ENCODE measurements at regions not wholly inside any gene's neighbourhood (a gene's known extent, or its start where the extent isn't known, plus 50 kb on each side); places are given as distances from the start of the nearest gene placed in this dataset.
"Not testable (repeated sequence)": the region's sequence is repeated elsewhere in the genome, so short reads cannot be mapped to it uniquely, and the experiment has no call there.

DNA sequence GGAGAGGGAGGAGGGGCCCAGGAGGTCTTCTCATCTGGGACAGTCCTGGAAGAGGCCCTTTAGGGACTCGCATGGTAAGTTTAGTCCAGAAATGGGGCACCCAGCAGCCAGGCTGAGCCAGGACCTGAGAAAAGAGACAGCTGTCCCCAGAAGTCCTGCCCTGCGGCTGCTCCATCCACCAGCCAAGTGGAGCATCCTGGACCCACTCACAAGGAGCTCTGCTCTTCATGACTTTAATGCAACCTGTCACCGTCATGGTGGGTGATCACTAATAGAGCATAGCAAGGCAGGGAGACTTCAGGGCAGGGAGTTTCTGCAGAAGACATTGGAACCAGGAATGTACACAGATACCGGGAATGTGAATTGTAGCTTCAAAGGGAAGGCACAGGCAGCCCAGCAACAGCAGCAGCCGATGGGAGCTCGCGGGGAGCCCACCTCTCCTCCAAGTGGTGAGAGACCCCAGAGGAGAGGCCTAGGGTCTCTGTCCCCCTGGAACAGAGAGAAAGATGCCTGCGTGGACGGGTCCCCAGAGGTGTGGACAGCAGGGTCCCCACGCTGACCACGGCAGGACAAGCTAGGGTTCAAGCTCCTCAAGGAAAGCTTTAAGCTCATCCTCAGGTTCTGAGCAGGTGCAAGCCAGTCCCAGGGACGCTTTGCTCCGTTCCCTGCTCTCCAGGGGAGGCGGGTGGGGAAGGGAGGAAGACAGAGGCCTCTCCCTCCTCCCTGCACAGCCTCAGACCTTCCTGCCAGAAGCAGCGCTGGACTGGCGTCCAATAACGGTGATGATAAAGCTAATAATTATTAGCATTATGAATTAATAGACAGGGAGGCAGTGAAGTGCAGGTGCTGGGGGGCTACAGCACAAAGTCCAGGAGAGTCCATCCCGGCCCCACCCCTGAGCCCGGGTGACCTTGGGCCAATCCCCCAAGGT lies 335.3 kb downstream of the ADGRD1 start:
- not testable (repeated sequence) for DNase-seq

DNA sequence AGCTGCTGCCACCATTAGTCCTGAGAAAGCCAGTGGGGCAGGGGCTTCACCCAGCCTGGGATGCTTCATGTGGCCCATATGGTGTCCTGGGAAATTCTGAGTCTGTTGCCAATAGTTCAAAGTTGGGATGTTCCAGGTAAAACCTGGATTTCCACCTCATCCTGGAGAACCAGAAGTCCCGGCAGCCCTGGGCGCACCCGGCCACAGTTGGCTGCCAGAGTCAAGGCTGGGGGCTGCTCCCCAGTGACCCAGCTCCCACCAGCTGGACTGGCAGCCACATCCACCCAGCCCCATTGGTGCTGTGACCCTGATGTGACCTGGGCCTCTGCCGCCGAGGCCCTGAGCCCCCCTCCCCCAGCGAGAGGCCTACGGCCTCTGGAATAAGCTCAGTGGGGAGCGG lies 336.1 kb downstream of the ADGRD1 start:
- not testable (repeated sequence) for DNase-seq

DNA sequence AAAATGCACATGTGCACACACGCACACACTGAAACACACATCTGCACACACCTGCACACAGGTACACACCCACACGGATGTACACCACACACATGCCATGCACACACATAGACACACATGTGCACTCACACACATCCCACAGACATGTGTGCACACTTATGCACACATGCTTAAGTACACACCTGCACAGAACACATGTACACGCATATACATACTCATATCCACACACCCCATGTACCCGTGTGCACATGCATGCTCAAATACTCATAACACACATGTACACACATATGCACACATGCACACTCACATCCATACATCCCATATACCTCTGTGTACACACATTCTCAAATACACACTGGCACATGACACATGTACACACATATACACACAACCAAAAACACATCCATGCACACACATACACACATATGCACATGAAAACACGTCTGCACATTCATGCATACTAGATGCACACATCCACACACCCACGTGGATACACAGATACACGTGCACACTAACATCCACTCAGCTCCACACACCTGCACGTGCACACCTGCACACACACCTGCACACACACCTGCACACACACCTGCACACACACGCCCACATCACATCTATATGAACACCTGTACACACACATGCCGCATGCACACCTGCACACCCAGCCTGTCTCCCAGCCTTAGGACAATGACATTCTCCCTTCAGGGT lies 336.7 kb downstream of the ADGRD1 start:
- no peak for DNase-seq

DNA sequence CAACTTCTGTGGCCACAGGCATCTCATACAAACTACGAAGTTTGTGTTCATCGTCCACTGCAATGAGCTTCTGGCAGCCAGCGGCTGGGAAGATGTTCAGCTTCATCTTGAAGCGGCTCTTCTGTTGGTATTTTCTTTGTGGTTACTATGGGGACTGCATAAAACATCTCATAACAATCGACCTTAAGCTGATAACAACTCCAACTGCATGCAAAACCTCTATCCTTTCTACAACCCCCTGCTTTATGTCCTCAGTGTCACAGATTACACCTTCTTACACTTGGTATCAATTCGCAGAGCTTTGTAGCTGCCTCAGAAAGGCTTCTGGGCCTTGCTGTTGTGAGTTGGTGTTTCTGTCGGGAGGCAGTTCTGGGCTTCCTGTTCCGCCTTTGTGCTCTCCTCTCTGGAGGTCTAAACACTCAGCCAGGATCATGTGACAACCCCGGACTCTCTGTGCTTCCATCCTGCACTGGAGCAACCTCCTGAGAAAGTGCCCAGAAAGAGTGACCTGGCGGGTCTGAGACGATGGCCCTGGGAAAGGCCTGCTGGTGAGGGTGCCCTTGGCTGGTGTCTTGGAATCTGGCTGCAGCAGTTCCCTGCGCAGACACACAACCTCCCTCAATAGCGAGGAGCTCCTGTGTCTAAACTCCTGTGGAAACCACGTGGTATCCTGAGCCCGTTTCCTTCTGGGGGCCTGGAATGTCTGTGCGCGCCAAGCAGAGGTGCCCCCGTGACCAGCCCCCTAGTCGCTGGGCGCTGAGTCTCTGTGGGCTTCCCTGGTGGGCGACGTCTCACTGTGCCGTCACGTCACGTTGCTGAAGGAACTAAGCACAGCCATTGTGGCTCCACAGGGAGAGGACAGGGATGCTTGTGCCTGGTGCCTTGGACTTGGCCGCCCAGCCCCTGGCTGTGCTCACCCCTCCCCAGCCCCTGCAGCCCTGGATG lies 339.6 kb downstream of the ADGRD1 start:
- not testable (repeated sequence) for DNase-seq

DNA sequence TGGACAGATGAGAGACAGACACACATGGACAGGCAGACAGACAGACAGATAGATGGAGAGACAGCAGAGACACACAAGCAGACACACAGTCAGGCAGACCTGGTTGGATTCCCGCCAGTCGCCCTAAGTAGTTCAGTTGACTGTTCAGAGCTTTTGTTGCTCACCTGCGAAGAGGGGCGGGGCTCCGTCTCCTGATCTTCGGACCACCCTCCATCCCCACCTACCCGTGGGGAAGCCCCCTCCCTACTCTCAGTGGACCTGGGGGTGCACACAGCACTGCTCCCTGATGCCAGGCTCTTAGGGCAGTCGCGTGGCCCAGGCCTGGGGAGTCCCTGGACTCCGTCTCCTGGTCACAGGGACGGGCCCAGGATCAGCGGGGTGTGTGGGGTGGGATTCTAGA lies 341.0 kb downstream of the ADGRD1 start:
- DNase-seq: not testable (repeated sequence)

DNA sequence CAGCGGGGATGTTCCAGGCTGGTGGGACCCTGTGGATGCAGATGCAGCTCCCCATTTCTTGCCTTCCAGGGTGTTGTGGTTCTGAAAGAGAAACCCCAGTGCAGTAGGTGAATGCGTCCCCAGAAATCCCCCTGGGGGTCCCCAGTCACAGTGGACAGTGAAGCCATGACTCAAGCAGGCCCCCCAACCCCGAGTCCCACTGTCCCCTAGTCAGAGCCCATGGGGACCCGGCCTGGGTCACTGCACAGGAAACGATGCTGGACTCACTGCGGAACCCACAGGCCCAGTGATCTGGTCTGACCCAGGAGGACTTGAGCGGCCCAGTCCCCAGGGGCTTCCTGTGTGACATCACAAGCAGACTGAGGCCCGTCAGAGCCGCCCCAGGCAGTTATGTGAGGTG lies 341.4 kb downstream of the ADGRD1 start:
- not testable (repeated sequence) for DNase-seq

DNA sequence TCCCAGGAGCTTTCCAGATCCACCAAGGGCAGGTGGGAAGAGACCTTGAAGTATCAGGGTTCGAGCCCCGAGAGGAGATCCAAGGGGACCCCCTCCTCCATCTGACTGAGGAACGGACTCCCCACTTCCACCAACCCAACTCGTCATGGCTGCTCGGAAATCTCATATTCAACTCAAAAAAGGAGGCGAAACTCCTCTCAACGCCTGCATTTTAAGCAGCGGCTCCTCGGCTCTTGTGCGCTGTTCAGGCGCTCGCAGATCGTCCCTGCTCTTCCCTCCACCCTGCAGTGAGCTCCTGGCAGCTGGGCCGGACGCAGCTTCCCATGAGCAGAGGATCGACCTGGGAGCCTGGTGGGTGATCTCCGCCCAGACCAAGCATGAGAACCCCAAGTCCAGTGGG lies 341.9 kb downstream of the ADGRD1 start:
- not testable (repeated sequence) for DNase-seq

DNA sequence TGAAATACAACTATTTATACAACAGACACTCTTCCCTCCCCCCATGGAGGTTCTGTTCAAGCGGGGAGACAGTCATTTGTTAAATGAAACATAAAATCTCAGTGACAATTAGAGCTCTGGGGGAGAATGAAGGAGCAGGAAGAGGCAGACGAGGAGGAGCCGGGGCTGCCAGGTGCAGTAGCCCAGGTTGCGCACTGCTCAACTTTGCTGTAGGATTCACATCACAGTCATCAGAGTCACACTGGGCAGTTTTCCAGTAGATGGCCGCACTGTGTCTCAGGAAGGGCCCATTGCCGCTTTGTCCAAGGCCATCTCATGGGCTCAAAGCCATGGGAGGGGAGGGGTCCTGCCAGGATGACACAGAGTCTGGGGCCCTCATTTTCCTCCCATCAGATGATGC lies 342.4 kb downstream of the ADGRD1 start:
- DNase-seq: not testable (repeated sequence)

DNA sequence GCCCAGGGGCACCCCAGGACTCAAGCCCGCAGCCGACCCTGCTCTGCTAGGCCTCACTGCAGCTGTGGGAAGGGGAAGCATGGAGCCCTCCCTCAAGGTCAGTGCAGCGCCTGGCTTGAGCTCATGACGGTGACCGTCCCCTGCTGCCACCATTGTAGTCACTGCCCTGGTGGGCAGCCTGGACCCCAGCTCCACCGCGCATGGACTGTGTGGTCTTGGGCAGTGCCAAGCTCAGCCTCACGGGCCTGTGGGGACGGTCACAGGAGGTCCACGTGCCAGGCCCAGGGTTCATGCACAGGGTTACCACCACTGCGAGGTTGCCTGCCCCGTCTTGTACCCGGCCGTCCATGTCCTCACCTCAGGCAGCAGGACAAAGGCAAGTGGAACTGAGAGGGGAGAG lies 342.9 kb downstream of the ADGRD1 start:
- not testable (repeated sequence) for DNase-seq

DNA sequence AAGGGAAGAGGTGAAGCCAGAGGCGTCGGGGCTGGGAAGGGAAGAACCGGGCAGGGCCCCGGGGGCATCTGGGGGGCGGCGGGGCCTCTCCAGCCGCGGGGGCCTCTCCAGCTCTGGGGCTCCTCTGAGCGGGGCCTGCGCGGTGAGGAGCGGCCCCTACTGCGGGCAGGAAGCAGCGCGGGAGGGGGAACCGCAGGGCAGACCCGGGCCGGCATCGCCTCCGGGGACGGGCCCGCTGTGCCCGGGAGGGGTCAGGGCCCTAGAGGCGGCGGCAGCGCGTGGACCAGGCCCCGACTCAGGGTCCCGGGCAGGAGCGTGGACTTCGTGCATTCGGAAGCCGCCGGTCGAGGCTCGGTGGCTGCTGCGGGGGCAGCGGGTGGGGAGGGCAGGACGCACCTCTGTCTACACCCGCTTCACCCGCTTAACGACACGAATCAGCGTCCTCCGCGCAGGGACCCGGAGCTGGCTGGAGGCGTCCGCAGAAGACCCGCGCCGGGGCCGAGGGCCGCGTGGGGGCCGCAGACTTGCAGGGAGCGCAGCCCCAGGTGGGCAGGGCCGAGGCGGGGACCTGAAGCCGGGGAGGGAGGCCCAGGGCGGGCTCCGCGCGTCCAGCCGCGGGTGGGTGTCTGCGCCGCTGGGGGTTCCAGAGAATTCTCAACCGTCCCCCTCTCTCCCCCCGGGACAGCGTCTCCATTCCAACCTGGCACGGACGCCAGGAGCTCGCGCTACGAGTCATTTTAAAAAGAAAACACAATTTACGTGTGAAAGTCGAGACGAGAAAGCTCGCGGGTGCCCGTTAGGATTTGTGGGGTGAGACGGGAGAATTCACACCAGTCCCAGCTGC lies 345.0 kb downstream of the ADGRD1 start:
- DNase-seq: not testable (repeated sequence)

DNA sequence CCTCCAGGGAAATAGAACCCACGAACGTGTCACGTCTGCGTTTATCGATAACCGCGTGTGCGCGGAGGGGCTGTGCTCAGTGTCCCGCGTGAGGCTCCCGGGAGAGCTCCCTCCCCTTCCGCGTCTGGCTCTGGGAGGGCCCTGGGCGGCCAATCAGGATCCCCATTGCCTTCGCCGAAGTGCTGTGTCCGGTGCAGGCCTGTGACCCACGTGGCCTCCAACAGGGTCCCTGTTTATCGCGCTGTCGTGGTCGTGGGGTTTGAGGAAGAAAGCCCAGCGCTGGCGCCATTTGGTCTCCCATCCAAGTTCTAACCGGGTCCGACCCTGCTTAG lies 345.6 kb downstream of the ADGRD1 start:
- not testable (repeated sequence) for DNase-seq

DNA sequence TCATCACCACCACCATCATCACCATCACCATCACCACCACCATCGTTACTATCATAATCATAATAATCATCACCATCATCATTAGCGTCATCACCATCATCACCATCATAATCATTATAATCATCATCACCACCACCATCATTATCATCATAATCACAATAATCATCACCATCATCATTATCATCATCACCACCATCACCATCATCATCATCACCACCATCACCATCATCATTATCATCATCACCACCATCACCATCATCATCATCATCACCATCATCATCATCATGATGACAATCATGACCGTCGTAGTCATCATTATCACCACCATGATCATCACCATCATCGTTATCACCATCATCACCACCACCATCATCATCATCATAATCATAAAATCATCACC lies 349.9 kb downstream of the ADGRD1 start:
- not testable (repeated sequence) for DNase-seq

DNA sequence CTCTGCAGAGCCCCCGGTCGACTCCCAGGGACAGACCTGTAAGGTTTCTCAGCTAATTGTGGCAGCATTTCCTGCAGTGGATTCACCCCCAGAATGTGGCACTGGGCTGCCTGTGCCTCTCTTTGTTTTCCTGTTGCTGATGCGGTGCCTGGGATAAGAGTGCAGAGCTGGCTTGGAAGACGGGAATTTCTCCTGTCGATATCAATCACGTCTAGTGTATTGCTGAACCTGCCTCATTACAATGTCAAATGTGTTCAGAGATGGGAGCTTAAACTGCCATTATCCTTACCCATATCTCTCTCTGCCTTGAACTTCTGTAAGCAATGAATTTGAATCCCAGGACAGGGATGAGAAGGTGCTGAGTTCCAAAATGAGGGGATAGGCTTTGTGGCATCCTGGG lies 350.9 kb downstream of the ADGRD1 start:
- DNase-seq: not testable (repeated sequence)

DNA sequence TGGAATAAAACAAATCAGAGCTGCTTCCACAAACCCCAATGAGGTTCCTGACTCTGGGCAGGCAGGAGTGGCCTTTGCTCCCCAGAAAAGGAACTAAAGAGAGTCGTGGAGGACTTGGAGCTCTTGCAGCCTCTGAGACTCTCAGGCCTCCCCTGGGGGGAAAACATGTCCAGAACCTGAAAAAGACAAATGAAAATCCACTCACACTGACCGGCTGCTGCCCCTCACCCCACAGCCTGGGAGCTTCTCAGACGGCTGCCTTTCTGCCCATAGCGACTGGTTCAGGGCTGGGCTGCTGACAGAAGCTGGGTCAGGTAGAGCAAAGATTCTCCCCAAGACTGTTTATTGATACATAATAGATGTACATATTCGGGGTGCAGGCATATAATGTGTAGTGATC lies 356.0 kb downstream of the ADGRD1 start:
- no peak for DNase-seq

DNA sequence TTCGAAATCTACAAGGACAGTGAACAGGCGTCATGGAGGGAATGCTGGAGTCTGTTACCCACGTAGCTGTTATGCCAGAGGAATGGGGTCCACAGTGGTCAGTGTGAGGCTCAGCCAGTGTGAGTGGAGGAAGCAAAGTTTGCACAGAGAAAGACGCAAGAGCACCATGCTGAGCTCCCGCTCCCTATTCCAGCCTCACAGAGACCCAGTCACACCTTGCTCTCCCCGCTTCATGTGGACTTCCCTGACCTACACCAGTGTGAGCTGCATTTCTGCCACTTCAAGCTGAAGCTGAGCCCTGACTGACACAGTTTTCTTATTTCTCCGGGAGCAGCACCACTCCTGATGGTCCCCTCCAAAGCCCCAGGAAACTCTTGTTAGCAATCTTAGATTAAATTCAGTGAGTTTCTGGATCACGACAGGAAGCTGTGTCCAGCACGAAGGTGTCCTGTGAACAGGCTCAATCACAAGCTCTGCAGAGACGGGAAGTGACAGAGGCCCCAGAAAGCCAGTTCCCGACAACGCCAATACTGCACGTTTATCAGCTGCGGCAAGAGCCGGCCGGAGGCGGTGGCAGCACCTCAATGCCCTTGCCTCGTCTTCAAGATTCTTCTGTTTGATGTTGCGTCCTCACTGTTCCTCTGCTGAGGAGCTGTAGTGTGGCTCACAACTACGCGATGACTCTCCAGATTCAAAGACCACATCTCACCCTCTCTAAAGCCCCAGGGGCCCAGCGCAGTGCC lies 356.7 kb downstream of the ADGRD1 start:
- DNase-seq: not testable (repeated sequence)

DNA sequence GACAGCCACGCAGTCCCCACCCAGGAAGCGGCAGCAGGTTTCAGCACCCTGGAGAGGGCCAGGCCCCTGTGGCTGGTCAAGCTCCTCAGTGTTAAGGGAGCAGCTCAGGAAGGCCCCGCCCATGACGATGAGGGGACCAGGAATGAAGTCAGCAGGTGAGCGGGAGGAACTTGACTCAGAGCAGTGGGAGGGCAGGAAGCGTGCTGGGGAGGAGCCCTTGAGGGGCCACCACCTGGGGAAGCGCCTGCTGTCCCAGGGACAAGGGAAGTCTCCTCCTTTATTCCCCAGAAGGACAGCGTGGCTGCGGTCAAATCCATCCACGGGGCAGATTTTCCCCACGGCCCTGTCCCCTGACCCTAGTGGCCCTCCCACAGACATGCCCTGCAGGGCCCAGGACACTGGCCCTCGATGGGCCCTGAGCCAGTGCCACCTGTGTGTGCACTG lies 357.6 kb downstream of the ADGRD1 start:
- not testable (repeated sequence) for DNase-seq

DNA sequence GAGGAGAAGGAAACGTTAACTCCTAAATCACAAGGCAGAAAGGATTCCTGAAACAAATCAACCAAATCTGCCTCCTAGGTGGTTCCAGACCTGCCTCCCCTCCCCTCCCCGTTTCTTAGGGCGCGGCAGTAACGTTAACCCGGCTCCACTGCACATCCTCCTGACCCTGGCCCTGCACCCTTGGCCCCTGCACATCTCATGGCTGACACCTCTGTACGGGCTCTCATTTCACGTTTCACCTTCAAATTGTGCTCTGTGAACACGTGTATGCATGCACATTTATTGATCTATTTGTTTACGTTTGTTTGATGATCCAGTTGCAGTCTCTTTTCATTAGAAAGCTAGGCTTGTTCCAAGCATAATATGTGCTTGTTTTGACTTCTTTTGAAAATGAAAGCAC lies 358.1 kb downstream of the ADGRD1 start:
- DNase-seq: no peak

DNA sequence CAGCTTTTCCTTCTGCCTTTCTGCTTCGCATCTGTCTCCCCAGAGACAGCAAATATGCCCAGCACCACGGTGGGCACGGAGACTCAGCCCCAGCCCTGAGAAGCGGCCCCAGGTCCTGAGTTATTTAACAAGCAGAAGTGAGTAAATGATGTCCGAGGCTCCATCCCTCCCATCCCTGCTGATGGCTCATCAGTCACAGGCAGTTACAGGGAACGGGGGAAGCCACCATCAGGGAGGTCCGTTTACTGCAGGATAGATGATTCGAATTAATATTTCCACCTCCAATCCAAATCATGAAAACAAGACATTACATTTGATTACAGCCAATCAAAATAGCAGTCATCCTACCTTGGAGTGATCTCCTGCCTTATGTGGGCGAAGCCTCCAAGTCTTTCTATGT lies 358.7 kb downstream of the ADGRD1 start:
- not testable (repeated sequence) for DNase-seq

DNA sequence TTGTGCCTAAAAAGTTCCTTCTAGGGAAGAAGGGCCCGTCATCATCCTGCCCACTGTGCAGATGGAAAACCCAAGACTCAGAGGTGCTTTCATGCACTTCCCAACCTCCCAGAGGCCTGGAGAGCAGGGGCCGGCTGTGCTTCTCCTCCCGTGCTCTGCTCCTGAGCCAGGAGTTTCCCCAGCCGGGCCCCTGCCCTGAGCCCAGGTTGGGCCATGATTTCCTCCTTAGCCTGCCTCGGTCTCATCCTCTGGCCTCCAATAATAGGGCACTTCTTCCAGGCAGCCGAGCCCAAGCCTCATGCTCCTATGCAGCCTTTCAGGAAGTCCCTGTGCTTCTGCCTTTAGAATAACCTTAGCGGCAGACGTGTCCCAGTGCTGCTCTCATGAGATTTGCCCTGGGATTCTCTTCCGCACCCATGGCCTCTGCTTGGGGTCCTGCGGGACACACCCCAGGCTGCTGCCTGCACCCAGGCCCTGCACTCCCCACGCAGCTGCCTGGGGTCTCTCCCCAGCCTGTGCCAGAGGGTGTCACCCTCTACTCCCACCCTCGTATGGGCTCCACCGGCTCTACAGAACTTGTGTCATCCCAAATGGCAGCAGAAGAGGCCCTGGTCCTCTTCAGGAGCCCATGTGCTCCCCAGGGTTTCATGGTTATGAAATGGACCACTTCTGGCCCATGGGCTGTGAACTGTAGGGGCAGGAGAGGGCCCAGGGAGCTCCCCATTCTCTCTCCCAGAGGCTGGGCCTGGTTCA lies 359.3 kb downstream of the ADGRD1 start:
- no peak for DNase-seq

DNA sequence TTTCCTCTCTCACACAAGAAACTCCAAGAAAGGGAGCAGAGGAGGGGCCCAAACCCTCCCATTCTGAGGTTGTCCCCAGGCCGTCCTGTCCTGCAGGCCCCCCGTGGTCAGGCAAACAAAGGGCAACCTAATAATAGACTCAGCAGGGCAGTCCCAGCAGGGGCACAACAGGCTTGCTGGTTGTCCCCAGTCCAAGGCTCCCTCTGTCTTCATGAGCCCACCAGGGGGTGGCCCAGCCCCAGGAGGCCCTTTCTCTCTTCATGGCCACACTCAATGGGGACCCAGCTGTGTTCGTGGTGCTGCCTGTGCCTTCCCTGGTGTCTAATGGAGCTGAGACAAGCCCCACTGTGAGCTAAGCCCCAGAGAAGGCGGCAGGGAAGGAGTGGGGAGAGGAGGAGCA lies 359.9 kb downstream of the ADGRD1 start:
- no peak for DNase-seq

Data from hindlimb muscle (tissue), 1 donor.